Activated naive CD4-positive, alpha-beta T cell treated with anti-CD3 and anti-CD28 coated beads, Interleukin-2, amount 10 ng/mL, durations not matched to agents 7 days and 5 days (primary cell): ENCODE measurements at regions not wholly inside any gene's neighbourhood (a gene's known extent, or its start where the extent isn't known, plus 50 kb on each side); places are given as distances from the start of the nearest gene placed in this dataset.

Source experiments
- CTCF ChIA-PET: fragments of 350-600 bp; sonication (Branson Sonifier 250); formaldehyde crosslinking; loops from one replicate; lab custom pipeline; 2021; ENCODE audit warnings: antibody characterized with exemption; lab: Charles Lee
- DNase-seq: peaks from one replicate; pipeline ENCODE4 v3.0.0-alpha.2; 2020
- H3K27ac Mint-ChIP-seq: one replicate; pipeline ENCODE4 v1.8.0; 2021; ENCODE audit warnings: mild to moderate bottlenecking, moderate library complexity, mixed read lengths
- H3K27me3 Mint-ChIP-seq: one replicate; pipeline ENCODE4 v1.8.0; 2021; ENCODE audit warnings: mild to moderate bottlenecking, mixed read lengths
- H3K36me3 Mint-ChIP-seq: one replicate; pipeline ENCODE4 v1.8.0; 2021; ENCODE audit warnings: mixed read lengths
- H3K4me1 Mint-ChIP-seq: one replicate; pipeline ENCODE4 v1.8.0; 2021; ENCODE audit warnings: mixed read lengths
- H3K4me3 Mint-ChIP-seq: one replicate; pipeline ENCODE4 v1.8.0; 2021; ENCODE audit warnings: mild to moderate bottlenecking, moderate library complexity, mixed read lengths
- H3K9me3 Mint-ChIP-seq: one replicate; pipeline ENCODE4 v1.8.0; 2021; ENCODE audit warnings: mixed read lengths

GRCh38 chrY:17339028-17339427, 541.0 kb downstream of the CDY2B start:
- Mint-ChIP-seq H3K9me3 (peaks cover 3% of the 10 kb centered on the region), H3K27me3 (no peaks in the 10 kb centered on the region)

GRCh38 chrY:17330733-17331132, 549.3 kb downstream of the CDY2B start:
- H3K27ac Mint-ChIP-seq, result no peak overlapping the region
- H3K27me3 Mint-ChIP-seq, result no peaks in the 10 kb centered on the region
- no peak overlapping the region for H3K4me3 Mint-ChIP-seq
- CTCF ChIA-PET, result no interaction called here
- H3K4me1 Mint-ChIP-seq, result no peaks in the 10 kb centered on the region
- no peak for DNase-seq
- H3K9me3 Mint-ChIP-seq, result no peaks in the 10 kb centered on the region
- no peaks in the 10 kb centered on the region for H3K36me3 Mint-ChIP-seq

More at GRCh38 chrY:17339028-17339427, 541.0 kb downstream of the CDY2B start:
- Mint-ChIP-seq H3K4me1 (no peaks in the 10 kb centered on the region), H3K4me3 (no peak overlapping the region), H3K27ac (no peak overlapping the region), H3K36me3 (no peaks in the 10 kb centered on the region)
- no peak for DNase-seq
- CTCF ChIA-PET, result no interaction called here

- DNase-seq, result no peak
- H3K4me3 Mint-ChIP-seq, result no peak overlapping the region
- no peaks in the 10 kb centered on the region for H3K4me1 Mint-ChIP-seq
- CTCF ChIA-PET, result no interaction called here
- no peak overlapping the region for H3K27ac Mint-ChIP-seq
- no peaks in the 10 kb centered on the region for H3K9me3 Mint-ChIP-seq
- H3K27me3 Mint-ChIP-seq, result no peaks in the 10 kb centered on the region
- H3K36me3 Mint-ChIP-seq, result no peaks in the 10 kb centered on the region
These were observed 560.1 kb downstream of the CDY2B start for GRCh38 chrY:17319916-17320315.

- Mint-ChIP-seq H3K9me3 (no peaks in the 10 kb centered on the region), H3K4me3 (no peak overlapping the region), H3K27me3 (no peaks in the 10 kb centered on the region), H3K27ac (no peak overlapping the region), H3K4me1 (no peaks in the 10 kb centered on the region), H3K36me3 (no peaks in the 10 kb centered on the region)
- CTCF ChIA-PET, result no interaction called here
- no peak for DNase-seq
These were observed 561.4 kb downstream of the CDY2B start for GRCh38 chrY:17318631-17319030.

- Mint-ChIP-seq H3K27ac (no peak overlapping the region), H3K36me3 (no peaks in the 10 kb centered on the region), H3K4me3 (no peak overlapping the region), H3K27me3 (no peaks in the 10 kb centered on the region), H3K9me3 (no peaks in the 10 kb centered on the region), H3K4me1 (no peaks in the 10 kb centered on the region)
- DNase-seq, result no peak
- CTCF ChIA-PET, result no interaction called here
These were observed 603.0 kb downstream of the CDY2B start for GRCh38 chrY:17277056-17277455.

GRCh38 chrY:17259497-17259896, 620.5 kb downstream of the CDY2B start:
- DNase-seq, result no peak
- Mint-ChIP-seq H3K36me3 (no peaks in the 10 kb centered on the region), H3K27me3 (no peaks in the 10 kb centered on the region), H3K9me3 (no peaks in the 10 kb centered on the region), H3K4me1 (no peaks in the 10 kb centered on the region), H3K27ac (no peak overlapping the region), H3K4me3 (no peak overlapping the region)
- CTCF ChIA-PET, result no interaction called here

- Mint-ChIP-seq H3K9me3 (peaks cover 2% of the 10 kb centered on the region), H3K4me1 (no peaks in the 10 kb centered on the region), H3K36me3 (no peaks in the 10 kb centered on the region), H3K27ac (no peak overlapping the region), H3K4me3 (no peak overlapping the region), H3K27me3 (no peaks in the 10 kb centered on the region)
- CTCF ChIA-PET, result no interaction called here
- no peak for DNase-seq
These were observed 641.6 kb downstream of the CDY2B start for GRCh38 chrY:17238406-17238805.

GRCh38 chrY:17235769-17236168, 644.3 kb downstream of the CDY2B start:
- no peaks in the 10 kb centered on the region for H3K27me3 Mint-ChIP-seq
- no peak for DNase-seq
- no peak overlapping the region for H3K27ac Mint-ChIP-seq
- H3K36me3 Mint-ChIP-seq, result no peaks in the 10 kb centered on the region
- H3K4me1 Mint-ChIP-seq, result no peaks in the 10 kb centered on the region
- CTCF ChIA-PET, result no interaction called here
- H3K9me3 Mint-ChIP-seq, result no peaks in the 10 kb centered on the region
- no peak overlapping the region for H3K4me3 Mint-ChIP-seq

GRCh38 chrY:17233435-17234109, 646.4 kb downstream of the CDY2B start:
- H3K27me3 Mint-ChIP-seq, result no peaks in the 10 kb centered on the region
- H3K27ac Mint-ChIP-seq, result no peak overlapping the region
- H3K9me3 Mint-ChIP-seq, result no peaks in the 10 kb centered on the region
- no peak overlapping the region for H3K4me3 Mint-ChIP-seq
- CTCF ChIA-PET, result no interaction called here
- DNase-seq, result no peak
- no peaks in the 10 kb centered on the region for H3K36me3 Mint-ChIP-seq
- H3K4me1 Mint-ChIP-seq, result no peaks in the 10 kb centered on the region

- H3K27ac Mint-ChIP-seq, result no peak overlapping the region
- no peaks in the 10 kb centered on the region for H3K36me3 Mint-ChIP-seq
- no peaks in the 10 kb centered on the region for H3K27me3 Mint-ChIP-seq
- H3K4me3 Mint-ChIP-seq, result no peak overlapping the region
- DNase-seq, result no peak
- no peaks in the 10 kb centered on the region for H3K4me1 Mint-ChIP-seq
- CTCF ChIA-PET, result no interaction called here
- peaks cover 3% of the 10 kb centered on the region for H3K9me3 Mint-ChIP-seq
These were observed 648.0 kb downstream of the CDY2B start for GRCh38 chrY:17231994-17232393.

- H3K4me3 Mint-ChIP-seq, result no peak overlapping the region
- H3K27ac Mint-ChIP-seq, result no peak overlapping the region
- H3K27me3 Mint-ChIP-seq, result no peaks in the 10 kb centered on the region
- no peaks in the 10 kb centered on the region for H3K4me1 Mint-ChIP-seq
- H3K36me3 Mint-ChIP-seq, result no peaks in the 10 kb centered on the region
- peaks cover 3% of the 10 kb centered on the region for H3K9me3 Mint-ChIP-seq
- no peak for DNase-seq
- CTCF ChIA-PET, result no interaction called here
These were observed 656.5 kb downstream of the CDY2B start for GRCh38 chrY:17223502-17223901.

GRCh38 chrY:17202395-17202794, 677.6 kb downstream of the CDY2B start:
- no peak overlapping the region for H3K27ac Mint-ChIP-seq
- no peak for DNase-seq
- no peak overlapping the region for H3K4me3 Mint-ChIP-seq

GRCh38 chrY:17184299-17184698, 695.7 kb downstream of the CDY2B start:
- Mint-ChIP-seq H3K9me3 (peaks cover 6% of the 10 kb centered on the region), H3K4me1 (no peaks in the 10 kb centered on the region), H3K36me3 (no peaks in the 10 kb centered on the region), H3K27ac (no peak overlapping the region), H3K4me3 (no peak overlapping the region), H3K27me3 (no peaks in the 10 kb centered on the region)
- DNase-seq, result no peak
- CTCF ChIA-PET, result no interaction called here

More at GRCh38 chrY:17202395-17202794, 677.6 kb downstream of the CDY2B start:
- CTCF ChIA-PET, result no interaction called here
- H3K4me1 Mint-ChIP-seq, result no peaks in the 10 kb centered on the region
- no peaks in the 10 kb centered on the region for H3K27me3 Mint-ChIP-seq
- H3K9me3 Mint-ChIP-seq, result peaks cover 4% of the 10 kb centered on the region
- H3K36me3 Mint-ChIP-seq, result no peaks in the 10 kb centered on the region

- no peaks in the 10 kb centered on the region for H3K36me3 Mint-ChIP-seq
- CTCF ChIA-PET, result no interaction called here
- DNase-seq, result no peak
- H3K27me3 Mint-ChIP-seq, result no peaks in the 10 kb centered on the region
- no peaks in the 10 kb centered on the region for H3K4me1 Mint-ChIP-seq
- H3K4me3 Mint-ChIP-seq, result no peak overlapping the region
- H3K9me3 Mint-ChIP-seq, result no peaks in the 10 kb centered on the region
- H3K27ac Mint-ChIP-seq, result no peak overlapping the region
These were observed 713.1 kb downstream of the CDY2B start for GRCh38 chrY:17166881-17167280.

- no peaks in the 10 kb centered on the region for H3K9me3 Mint-ChIP-seq
- H3K36me3 Mint-ChIP-seq, result no peaks in the 10 kb centered on the region
- H3K4me3 Mint-ChIP-seq, result no peak overlapping the region
- CTCF ChIA-PET, result no interaction called here
- DNase-seq, result no peak
- no peak overlapping the region for H3K27ac Mint-ChIP-seq
- H3K4me1 Mint-ChIP-seq, result no peaks in the 10 kb centered on the region
- no peaks in the 10 kb centered on the region for H3K27me3 Mint-ChIP-seq
These were observed 757.9 kb downstream of the CDY2B start for GRCh38 chrY:17122166-17122565.

- H3K9me3 Mint-ChIP-seq, result no peaks in the 10 kb centered on the region
- no peaks in the 10 kb centered on the region for H3K36me3 Mint-ChIP-seq
- H3K27ac Mint-ChIP-seq, result no peak overlapping the region
- H3K4me3 Mint-ChIP-seq, result no peak overlapping the region
- no peaks in the 10 kb centered on the region for H3K4me1 Mint-ChIP-seq
- CTCF ChIA-PET, result no interaction called here
- H3K27me3 Mint-ChIP-seq, result no peaks in the 10 kb centered on the region
- DNase-seq, result no peak
These were observed 794.7 kb downstream of the CDY2B start for GRCh38 chrY:17085303-17085702.
